ENCODE measurements at regions not wholly inside any gene's neighbourhood (a gene's known extent, or its start where the extent isn't known, plus 50 kb on each side); places are given as distances from the start of the nearest gene placed in this dataset.

- H3K4me1 ChIP-seq (ENCODE audit: low read length), result no peaks in the 10 kb centered on the region
- no peak overlapping the region for H3K4me3 ChIP-seq (ENCODE audit: low read length)
- H3K27me3 ChIP-seq (replicated peaks; ENCODE audit: insufficient read depth, low read length), result no peaks in the 10 kb centered on the region
- H3K9me2 ChIP-seq (replicated peaks; ENCODE audit: insufficient read depth, low read length), result no peaks in the 10 kb centered on the region
- H4K20me1 ChIP-seq (ENCODE audit: insufficient read depth, low read length), result no peaks in the 10 kb centered on the region
- DNase-seq, result no peak
- no peak overlapping the region for H3K27ac ChIP-seq (ENCODE audit: low read length)
- no peaks in the 10 kb centered on the region for H3K79me2 ChIP-seq (ENCODE audit: low read length)
- H3K36me3 ChIP-seq (replicated peaks; ENCODE audit: insufficient read depth, low read length), result no peaks in the 10 kb centered on the region
- H3F3A ChIP-seq (ENCODE audit: insufficient read depth, low read length), result no peaks in the 10 kb centered on the region
- no peaks in the 10 kb centered on the region for H3K9me3 ChIP-seq (replicated peaks; ENCODE audit: insufficient read depth, low read length)
- no peak for TF ChIP-seq EZH2phosphoT487 (IDR thresholded peaks at IDR 0.05; ENCODE audit: low read length)
- no peak for TF ChIP-seq EZH2 (optimal IDR thresholded peaks at IDR 0.05; ENCODE audit: low read depth, low read length)
- no peak for TF ChIP-seq CTCF (IDR thresholded peaks at IDR 0.05; ENCODE audit: low read length)
- no peak overlapping the region for H3K9ac ChIP-seq (ENCODE audit: low read length)
- H2AFZ ChIP-seq (ENCODE audit: low read length), result no peak overlapping the region
- no peak overlapping the region for H3K4me2 ChIP-seq (ENCODE audit: low read depth, low read length)
Measured at GRCh38 chr2:56583796-56584315, 400.1 kb downstream of the CCDC85A start.

GRCh38 chr2:56587456-56587855, 403.7 kb downstream of the CCDC85A start:
- no peak overlapping the region for H3K27ac ChIP-seq (ENCODE audit: low read length)
- no peak for DNase-seq
- H3K9me2 ChIP-seq (replicated peaks; ENCODE audit: insufficient read depth, low read length), result no peaks in the 10 kb centered on the region
- H3K36me3 ChIP-seq (replicated peaks; ENCODE audit: insufficient read depth, low read length), result no peaks in the 10 kb centered on the region
- no peaks in the 10 kb centered on the region for H3K9me3 ChIP-seq (replicated peaks; ENCODE audit: insufficient read depth, low read length)
- H3K79me2 ChIP-seq (ENCODE audit: low read length), result no peaks in the 10 kb centered on the region
- H3K4me1 ChIP-seq (ENCODE audit: low read length), result no peaks in the 10 kb centered on the region
- H3K9ac ChIP-seq (ENCODE audit: low read length), result no peak overlapping the region
- no peak overlapping the region for H3K4me2 ChIP-seq (ENCODE audit: low read depth, low read length)
- H3F3A ChIP-seq (ENCODE audit: insufficient read depth, low read length), result no peaks in the 10 kb centered on the region
- no peaks in the 10 kb centered on the region for H3K27me3 ChIP-seq (replicated peaks; ENCODE audit: insufficient read depth, low read length)
- no peak overlapping the region for H3K4me3 ChIP-seq (ENCODE audit: low read length)
- TF ChIP-seq EZH2phosphoT487 (IDR thresholded peaks at IDR 0.05; ENCODE audit: low read length), result no peak
- TF ChIP-seq EZH2 (optimal IDR thresholded peaks at IDR 0.05; ENCODE audit: low read depth, low read length), result no peak
- no peak for TF ChIP-seq CTCF (IDR thresholded peaks at IDR 0.05; ENCODE audit: low read length)
- no peaks in the 10 kb centered on the region for H4K20me1 ChIP-seq (ENCODE audit: insufficient read depth, low read length)
- H2AFZ ChIP-seq (ENCODE audit: low read length), result no peak overlapping the region

GRCh38 chr2:56589194-56589593, 405.4 kb downstream of the CCDC85A start:
- Histone ChIP-seq H3K9ac (ENCODE audit: low read length) (no peak overlapping the region), H3K36me3 (replicated peaks; ENCODE audit: insufficient read depth, low read length) (no peaks in the 10 kb centered on the region), H3K27ac (ENCODE audit: low read length) (no peak overlapping the region), H4K20me1 (ENCODE audit: insufficient read depth, low read length) (no peaks in the 10 kb centered on the region), H3K4me3 (ENCODE audit: low read length) (no peak overlapping the region), H2AFZ (ENCODE audit: low read length) (no peak overlapping the region), H3K79me2 (ENCODE audit: low read length) (no peaks in the 10 kb centered on the region), H3K4me1 (ENCODE audit: low read length) (no peaks in the 10 kb centered on the region), H3K9me2 (replicated peaks; ENCODE audit: insufficient read depth, low read length) (no peaks in the 10 kb centered on the region), H3K9me3 (replicated peaks; ENCODE audit: insufficient read depth, low read length) (no peaks in the 10 kb centered on the region), H3F3A (ENCODE audit: insufficient read depth, low read length) (no peaks in the 10 kb centered on the region), H3K4me2 (ENCODE audit: low read depth, low read length) (no peak overlapping the region), H3K27me3 (replicated peaks; ENCODE audit: insufficient read depth, low read length) (no peaks in the 10 kb centered on the region)
- no peak for DNase-seq
- TF ChIP-seq EZH2phosphoT487 (IDR thresholded peaks at IDR 0.05; ENCODE audit: low read length), result no peak
- TF ChIP-seq CTCF (IDR thresholded peaks at IDR 0.05; ENCODE audit: low read length), result no peak
- TF ChIP-seq EZH2 (optimal IDR thresholded peaks at IDR 0.05; ENCODE audit: low read depth, low read length), result no peak
